Right renal pelvis (tissue), 4 donors: ENCODE measurements at regions not wholly inside any gene's neighbourhood (a gene's known extent, or its start where the extent isn't known, plus 50 kb on each side); places are given as distances from the start of the nearest gene placed in this dataset.

Source experiments
- DNase-seq, 4 donors: peaks; one replicate each; pipeline ENCODE4 v3.0.0-alpha.2; 2013; ENCODE audit warnings: low read depth in 4 of 4, low spot score in 3 of 4, missing footprints in 1 of 4

DNA sequence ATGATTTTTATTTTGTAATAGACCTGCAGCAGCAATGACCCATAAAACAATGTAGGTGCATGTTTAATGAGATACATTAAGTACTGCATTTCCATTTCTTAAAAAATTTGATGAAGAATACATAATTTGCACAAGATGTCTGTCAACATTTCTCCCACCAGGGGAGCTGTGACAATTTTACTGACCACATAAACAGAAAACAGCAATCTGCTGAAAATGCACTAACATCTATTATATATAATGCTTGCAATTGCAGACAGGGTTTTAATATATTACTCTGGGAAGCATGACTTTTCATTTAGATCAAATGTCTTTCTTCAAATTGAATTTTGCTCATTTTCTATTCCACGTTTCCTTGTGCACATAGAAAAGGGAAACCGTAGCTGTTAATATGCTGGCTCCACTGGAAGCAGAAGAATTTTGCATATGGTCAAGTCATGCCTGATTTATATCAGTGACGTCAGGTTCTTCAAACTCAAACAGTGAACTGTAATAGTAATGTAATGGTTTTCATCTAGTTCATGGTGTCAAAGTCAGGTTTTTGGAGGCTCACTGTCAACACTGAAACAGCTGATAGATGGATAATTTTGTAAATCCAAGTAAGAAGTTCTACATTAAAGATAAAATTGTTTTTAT lies 79.8 kb upstream of the IGF1R start:
- DNase-seq = no peak

GRCh38 chr15:98570119-98570518 lies 78.2 kb upstream of the IGF1R start:
- no peak for DNase-seq

DNA sequence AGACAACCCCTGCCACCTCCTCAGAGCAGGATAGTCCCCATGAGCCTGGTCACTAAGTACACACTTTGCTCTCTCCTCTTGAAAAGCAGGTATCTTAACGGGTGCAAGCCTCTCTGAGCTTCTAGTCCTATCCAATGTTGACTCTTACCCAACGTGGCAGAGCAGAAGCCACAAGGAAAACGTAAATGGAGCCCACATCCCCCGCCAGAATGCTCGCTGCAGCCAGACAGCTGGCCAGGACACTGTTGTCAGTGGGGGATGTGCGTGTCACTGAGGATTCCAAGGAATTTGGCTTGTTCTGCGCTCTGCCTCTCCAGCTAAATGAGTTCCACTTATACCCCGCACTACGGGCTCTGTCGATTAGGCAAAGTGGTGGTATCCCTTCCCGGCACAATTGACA lies 67.8 kb upstream of the IGF1R start:
- peak in 1 of 4 donors; percentile 24 for DNase-seq

- DNase-seq = no peak
These were observed 66.6 kb upstream of the IGF1R start for GRCh38 chr15:98581715-98582114.

GRCh38 chr15:98582900-98583554 lies 65.3 kb upstream of the IGF1R start:
- DNase-seq = no peak

DNA sequence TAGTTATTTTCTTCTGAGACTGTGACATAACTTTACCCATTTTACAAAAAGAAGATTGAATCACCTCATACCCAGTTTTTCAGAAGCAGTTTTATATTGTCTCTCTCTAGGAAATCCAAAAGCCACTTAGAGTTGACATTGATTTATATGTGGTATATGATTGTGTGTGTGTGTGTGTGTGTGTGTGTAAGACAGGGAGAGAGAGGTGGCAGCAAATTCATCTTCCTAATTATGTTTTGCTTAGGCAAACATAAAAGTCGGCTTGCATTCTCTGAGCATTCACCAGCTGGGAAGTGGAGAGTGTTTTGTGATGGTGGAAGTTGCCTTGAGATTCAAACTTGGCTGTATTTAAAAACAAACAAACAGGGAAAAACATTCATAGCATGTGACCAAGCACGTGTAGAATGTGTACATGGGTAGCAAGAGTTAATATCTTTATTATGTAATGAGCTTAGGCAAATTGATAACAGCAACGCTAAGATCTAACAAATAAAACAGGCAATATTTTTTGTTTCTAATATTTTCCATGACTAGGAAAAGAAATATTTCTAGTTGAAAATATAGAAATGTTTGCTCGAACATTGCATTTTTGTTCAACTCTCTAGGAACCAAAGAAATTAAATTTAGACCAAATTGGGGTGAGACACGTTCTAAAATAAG lies 64.4 kb upstream of the IGF1R start:
- DNase-seq = no peak

DNA sequence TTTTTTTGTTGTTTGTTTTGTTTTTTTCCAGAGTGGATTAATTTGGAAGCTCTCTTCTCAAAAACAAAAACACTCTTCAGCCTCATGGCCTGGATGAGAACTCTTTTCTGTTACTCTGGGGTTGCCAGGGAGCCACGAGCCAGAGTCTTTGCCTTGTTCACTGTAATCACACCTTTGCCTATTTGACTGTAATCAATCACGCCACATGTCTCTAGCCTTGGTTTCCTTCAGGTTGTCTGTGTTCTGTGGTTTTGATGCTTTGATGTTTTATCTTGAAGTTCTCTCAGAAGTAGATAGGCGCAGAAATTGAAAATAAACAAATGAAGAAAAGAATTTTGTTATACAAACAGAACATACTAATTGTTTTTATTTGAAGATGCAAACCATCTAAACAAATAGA lies 62.3 kb upstream of the IGF1R start:
- DNase-seq = no peak

GRCh38 chr15:98592136-98592535 lies 56.2 kb upstream of the IGF1R start:
- no peak for DNase-seq

- DNase-seq = no peak
These were observed 52.2 kb upstream of the IGF1R start for GRCh38 chr15:98596131-98596530.

DNA sequence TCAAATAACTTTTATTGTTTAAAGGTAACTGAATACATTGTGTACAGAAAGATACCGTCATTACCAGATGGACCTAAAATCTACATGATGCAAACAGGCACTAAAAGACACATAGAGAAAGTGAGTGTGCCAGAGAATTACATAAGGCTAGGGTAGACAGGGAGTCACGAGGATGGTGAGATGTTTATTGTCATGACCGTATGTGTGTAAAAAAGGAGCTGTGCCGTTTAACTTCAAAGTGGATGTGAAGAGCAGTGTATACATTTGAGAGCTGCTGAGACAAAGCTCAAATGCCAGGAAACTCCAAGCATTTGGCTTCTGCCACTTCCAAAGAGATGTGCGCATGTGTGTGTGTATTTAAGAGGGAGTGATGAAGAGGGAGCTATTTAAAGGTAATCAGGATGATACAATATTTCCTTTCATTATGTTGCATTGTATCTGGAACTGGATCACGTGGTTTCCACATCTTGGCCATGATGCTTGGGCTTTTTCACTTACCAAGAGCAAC lies 51.4 kb upstream of the IGF1R start:
- DNase-seq = no peak

- DNase-seq = no peak
These were observed 50.7 kb upstream of the IGF1R start for GRCh38 chr15:98597666-98598065.
